HCT116 (cell line): ENCODE measurements at regions not wholly inside any gene's neighbourhood (a gene's known extent, or its start where the extent isn't known, plus 50 kb on each side); places are given as distances from the start of the nearest gene placed in this dataset.

Experiments used
- ATAC-seq: fragments of 200-7000 bp; cut with Tn5 transposase; 2 replicates; pipeline ENCODE4 v1.9.1; 2020; ENCODE audit warnings: mild to moderate bottlenecking, moderate library complexity
- BruUV-seq: library from RNA; stranded (reverse); fragments of 400-500 nt; replicated peaks from 2 replicates; lab custom pipeline; 2021; lab: Mats Ljungman, UMichigan
- CTCF ChIA-PET: fragments of 300-600 bp; sonication (Branson Sonifier 250); formaldehyde crosslinking; loops from one replicate; lab custom pipeline; 2021; ENCODE audit warnings: antibody characterized with exemption; lab: Charles Lee
- POLR2A ChIA-PET: fragments of 300-600, 350-600 bp; sonication (Branson Sonifier 250); formaldehyde crosslinking; loops from one replicate; lab custom pipeline; 2021; ENCODE audit warnings: antibody characterized with exemption; lab: Charles Lee
- RAD21 ChIA-PET, 2 experiments: fragments of 300-600 bp; sonication (Branson Sonifier 250); formaldehyde crosslinking; loops; one replicate each; lab custom pipeline; 2023; ENCODE audit warnings: low total read pairs in 2 of 2; ENCODE audit not compliant: uncharacterized antibody in 2 of 2, unreplicated experiment in 2 of 2, low non-redundant PET in 1 of 2; lab: Charles Lee
- DNase-seq: peaks from one replicate; pipeline ENCODE4 v3.0.0-alpha.2; 2010; ENCODE audit warnings: low read depth, low spot score
- H2AFZ ChIP-seq: fragments of 200-600 bp; shearing (Covaris generic), sonication (generic); 2 replicates; pipeline ENCODE4 v1.6.1; 2017; ENCODE audit warnings: low read depth, mixed run types, mixed read lengths, antibody characterized with exemption, low read length; ENCODE audit not compliant: poor library complexity, severe bottlenecking
- H3K27ac ChIP-seq: 2 replicates; pipeline ENCODE4 v1.5.1; 2012; ENCODE audit warnings: low read depth, low read length
- H3K27me3 ChIP-seq: fragments of 200-600 bp; sonication (generic); 2 replicates; pipeline ENCODE4 v1.6.1; 2016; ENCODE audit warnings: mixed run types, low read length, mixed read lengths; ENCODE audit not compliant: insufficient read depth
- H3K36me3 ChIP-seq, 2 experiments: fragments of 200-500 bp in 1 of 2; fragments of 200-600 bp in 1 of 2; sonication (Bioruptor generic) in 1 of 2; sonication (generic) in 1 of 2; 2 replicates each; pipeline versions ENCODE4 v1.5.1 to v1.6.1; 2014 to 2016; ENCODE audit warnings: low read length in 2 of 2, inconsistent platforms in 1 of 2, mixed read lengths in 1 of 2, mixed run types in 1 of 2; ENCODE audit not compliant: insufficient read depth in 2 of 2, control insufficient read depth in 1 of 2
- H3K4me1 ChIP-seq, 2 experiments: fragments of 200-600 bp in 1 of 2; sonication (generic) in 1 of 2; 2 replicates each; pipeline versions ENCODE4 v1.5.1 to v1.6.1; 2012 to 2017; ENCODE audit warnings: low read length in 2 of 2, inconsistent platforms in 1 of 2, mild to moderate bottlenecking in 1 of 2, mixed read lengths in 1 of 2, mixed run types in 1 of 2, moderate library complexity in 1 of 2; ENCODE audit not compliant: insufficient read depth in 2 of 2, control insufficient read depth in 1 of 2
- H3K4me2 ChIP-seq: fragments of 200-600 bp; sonication (generic); 2 replicates; pipeline ENCODE4 v1.6.1; 2017; ENCODE audit warnings: mixed run types, low read length, mixed read lengths
- H3K4me3 ChIP-seq, 2 experiments: fragments of 200-600 bp in 1 of 2; sonication (generic) in 1 of 2; replicated peaks in 1 of 2; 2 replicates each; pipeline ENCODE4 v1.5.1; 2011 to 2016; ENCODE audit warnings: low read length in 2 of 2, control low read depth in 1 of 2, low read depth in 1 of 2, mild to moderate bottlenecking in 1 of 2, mixed read lengths in 1 of 2, mixed run types in 1 of 2
- H3K79me2 ChIP-seq: fragments of 200-600 bp; sonication (generic); 2 replicates; pipeline ENCODE4 v1.6.1; 2017; ENCODE audit warnings: mild to moderate bottlenecking, mixed run types, low read length, moderate library complexity, mixed read lengths; ENCODE audit not compliant: insufficient read depth
- H3K9ac ChIP-seq: fragments of 200-600 bp; sonication (generic); 2 replicates; pipeline ENCODE4 v1.6.1; 2016; ENCODE audit warnings: low read length, mixed read lengths
- H3K9me2 ChIP-seq: fragments of 200-600 bp; sonication (generic), shearing (Covaris generic); 2 replicates; pipeline ENCODE4 v1.6.1; 2017; ENCODE audit warnings: mixed run types, mild to moderate bottlenecking, moderate library complexity; ENCODE audit not compliant: insufficient read depth
- H3K9me3 ChIP-seq, 2 experiments: fragments of 200-500 bp in 1 of 2; fragments of 200-600 bp in 1 of 2; sonication (Bioruptor generic) in 1 of 2; sonication (generic) in 1 of 2; 2 replicates each; pipeline ENCODE4 v1.6.1; 2014 to 2017; ENCODE audit warnings: low read length in 2 of 2, mixed read lengths in 2 of 2, inconsistent platforms in 1 of 2, low read depth in 1 of 2, mild to moderate bottlenecking in 1 of 2, mixed run types in 1 of 2, moderate library complexity in 1 of 2; ENCODE audit not compliant: control insufficient read depth in 1 of 2, insufficient read depth in 1 of 2
- H4K20me1 ChIP-seq: fragments of 200-600 bp; sonication (generic), shearing (Covaris generic); 2 replicates; pipeline ENCODE4 v1.6.1; 2017; ENCODE audit warnings: mixed run types, mild to moderate bottlenecking, moderate library complexity; ENCODE audit not compliant: insufficient read depth
- CEBPB ChIP-seq: IDR thresholded peaks from 2 replicates; pipeline ENCODE4 v1.6.1; 2012; ENCODE audit warnings: low read depth
- EGR1 ChIP-seq: IDR thresholded peaks from 2 replicates; pipeline ENCODE4 v1.6.1; 2012; ENCODE audit warnings: low read depth
- ELF1 ChIP-seq: IDR thresholded peaks from 2 replicates; pipeline ENCODE4 v1.6.1; 2012; ENCODE audit warnings: low read depth, borderline replicate concordance
- EZH2 ChIP-seq: fragments of 200-600 bp; sonication (generic); IDR thresholded peaks from 2 replicates; pipeline ENCODE4 v1.6.1; 2017; ENCODE audit warnings: antibody characterized with exemption, mixed run types
- EZH2phosphoT487 ChIP-seq: fragments of 200-600 bp; IDR thresholded peaks from 2 replicates; pipeline ENCODE4 v1.6.1; 2018; ENCODE audit warnings: antibody characterized with exemption, borderline replicate concordance
- FOSL1 ChIP-seq: IDR thresholded peaks from 2 replicates; pipeline ENCODE4 v1.6.1; 2012; ENCODE audit warnings: low read depth
- JUND ChIP-seq: IDR thresholded peaks from 2 replicates; pipeline ENCODE4 v1.6.1; 2012
- MAX ChIP-seq: IDR thresholded peaks from 2 replicates; pipeline ENCODE4 v1.6.1; 2012
- POLR2AphosphoS5 ChIP-seq: IDR thresholded peaks from 2 replicates; pipeline ENCODE4 v1.6.1; 2011; ENCODE audit warnings: mild to moderate bottlenecking, low read depth, low read length, moderate library complexity
- RAD21 ChIP-seq: IDR thresholded peaks from 2 replicates; pipeline ENCODE4 v1.6.1; 2012; ENCODE audit warnings: low read depth, mild to moderate bottlenecking
- REST ChIP-seq: IDR thresholded peaks from 2 replicates; pipeline ENCODE4 v1.6.1; 2012; ENCODE audit warnings: low read depth
- SP1 ChIP-seq: IDR thresholded peaks from 2 replicates; pipeline ENCODE4 v1.6.1; 2012; ENCODE audit warnings: low read depth
- TCF7L2 ChIP-seq: IDR thresholded peaks from 2 replicates; pipeline ENCODE4 v1.7.0; 2011; ENCODE audit warnings: borderline replicate concordance, inconsistent platforms; ENCODE audit not compliant: insufficient read depth, insufficient read length; ENCODE audit errors: extremely low read depth
- YY1 ChIP-seq: IDR thresholded peaks from 2 replicates; pipeline ENCODE4 v1.6.1; 2011; ENCODE audit warnings: low read length, low read depth, moderate library complexity, mild to moderate bottlenecking; ENCODE audit not compliant: insufficient replicate concordance; ENCODE audit errors: extremely low read depth
- intact Hi-C: fragments of 100-400 bp; cut with micrococcal nuclease; formaldehyde crosslinking; loops from 2 replicates; pipeline ENCODE4 v1.10.0; 2022
- TF ChIP-seq, protein P1 (sequence below): IDR thresholded peaks from 2 replicates; pipeline ENCODE4 v1.6.1; 2011; ENCODE audit warnings: mild to moderate bottlenecking, low read length, moderate library complexity; ENCODE audit not compliant: insufficient replicate concordance; ENCODE audit errors: extremely low read depth

- TF ChIP-seq, protein P1, sequence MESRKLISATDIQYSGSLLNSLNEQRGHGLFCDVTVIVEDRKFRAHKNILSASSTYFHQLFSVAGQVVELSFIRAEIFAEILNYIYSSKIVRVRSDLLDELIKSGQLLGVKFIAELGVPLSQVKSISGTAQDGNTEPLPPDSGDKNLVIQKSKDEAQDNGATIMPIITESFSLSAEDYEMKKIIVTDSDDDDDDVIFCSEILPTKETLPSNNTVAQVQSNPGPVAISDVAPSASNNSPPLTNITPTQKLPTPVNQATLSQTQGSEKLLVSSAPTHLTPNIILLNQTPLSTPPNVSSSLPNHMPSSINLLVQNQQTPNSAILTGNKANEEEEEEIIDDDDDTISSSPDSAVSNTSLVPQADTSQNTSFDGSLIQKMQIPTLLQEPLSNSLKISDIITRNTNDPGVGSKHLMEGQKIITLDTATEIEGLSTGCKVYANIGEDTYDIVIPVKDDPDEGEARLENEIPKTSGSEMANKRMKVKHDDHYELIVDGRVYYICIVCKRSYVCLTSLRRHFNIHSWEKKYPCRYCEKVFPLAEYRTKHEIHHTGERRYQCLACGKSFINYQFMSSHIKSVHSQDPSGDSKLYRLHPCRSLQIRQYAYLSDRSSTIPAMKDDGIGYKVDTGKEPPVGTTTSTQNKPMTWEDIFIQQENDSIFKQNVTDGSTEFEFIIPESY: no peak
- no peak for TF ChIP-seq TCF7L2
- TF ChIP-seq REST: no peak
- TF ChIP-seq FOSL1: no peak
Measured at GRCh38 chr1:199383793-199384192, 643.7 kb upstream of the NR5A2 start (continued).

DNA sequence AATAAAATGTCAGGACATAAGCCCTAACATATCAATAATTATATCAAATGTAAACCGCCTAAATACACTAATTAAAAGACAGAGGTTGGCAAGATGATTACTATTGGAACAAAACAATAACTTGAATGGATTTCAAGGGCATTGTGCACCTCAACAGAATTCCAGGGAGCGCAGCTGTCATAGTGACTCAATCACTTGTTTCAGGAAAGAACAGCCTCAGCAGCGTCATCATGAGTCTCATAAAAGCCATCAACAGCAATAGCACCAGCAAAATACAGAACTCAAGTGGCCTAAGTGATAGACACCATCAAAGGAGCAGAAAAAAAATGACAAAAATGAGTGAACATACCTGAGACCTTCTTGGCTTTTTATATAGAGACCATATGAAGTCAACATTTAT is 632.7 kb upstream of the NR5A2 start:
- intact Hi-C loops: no loop called here
- ChIA-PET POLR2A (no interaction called here), RAD21 (no interaction called here), CTCF (no interaction called here)
- H2AFZ ChIP-seq: no peak overlapping the region
- H3K79me2 ChIP-seq: no peaks in the 10 kb centered on the region
- H3K36me3 ChIP-seq: no peaks in the 10 kb centered on the region
- no peak overlapping the region for H3K4me2 ChIP-seq
- DNase-seq (no peak), ATAC-seq (no peak)
- no peaks in the 10 kb centered on the region for H3K9me3 ChIP-seq
- BruUV-seq: no TSS peak
- H3K4me1 ChIP-seq: no peaks in the 10 kb centered on the region
- no peaks in the 10 kb centered on the region for H4K20me1 ChIP-seq
- no peak overlapping the region for H3K27ac ChIP-seq
- TF ChIP-seq TCF7L2 (no peak), EZH2phosphoT487 (no peak), YY1 (no peak), SP1 (no peak), EGR1 (no peak), CEBPB (no peak), MAX (no peak), ELF1 (no peak), FOSL1 (no peak), POLR2AphosphoS5 (no peak), EZH2 (no peak), RAD21 (no peak), JUND (no peak)
- no peak overlapping the region for H3K9ac ChIP-seq
- H3K27me3 ChIP-seq: no peaks in the 10 kb centered on the region
- H3K4me3 ChIP-seq: no peak overlapping the region
- no peaks in the 10 kb centered on the region for H3K9me2 ChIP-seq
